HAP-1 (cell line): ENCODE measurements at regions not wholly inside any gene's neighbourhood (a gene's known extent, or its start where the extent isn't known, plus 50 kb on each side); places are given as distances from the start of the nearest gene placed in this dataset.

Source experiments
- DNase-seq, 2 experiments: peaks; one replicate each; pipeline ENCODE4 v3.0.0-alpha.2; 2016 to 2020; ENCODE audit warnings: low spot score in 2 of 2
- H3K27me3 ChIP-seq: fragments of 250-450 bp; sonication (Bioruptor Pico); 2 replicates; pipeline ENCODE4 v1.5.1; 2020; ENCODE audit warnings: low read depth, mild to moderate bottlenecking, moderate library complexity
- H3K36me3 ChIP-seq: fragments of 250-450 bp; sonication (Bioruptor Pico); replicated peaks from 2 replicates; pipeline ENCODE4 v1.5.1; 2020; ENCODE audit warnings: mild to moderate bottlenecking
- H3K4me1 ChIP-seq: fragments of 250-450 bp; sonication (Bioruptor Pico); 2 replicates; pipeline ENCODE4 v1.5.1; 2020; ENCODE audit warnings: mild to moderate bottlenecking
- H3K4me3 ChIP-seq: fragments of 250-450 bp; sonication (Bioruptor Pico); 2 replicates; pipeline ENCODE4 v1.5.1; 2020; ENCODE audit warnings: mild to moderate bottlenecking, moderate library complexity
- H3K9me3 ChIP-seq: fragments of 250-450 bp; sonication (Bioruptor Pico); 2 replicates; pipeline ENCODE4 v1.5.1; 2020; ENCODE audit warnings: mild to moderate bottlenecking, moderate library complexity
- in situ Hi-C: fragments of 300-500 bp; cut with MboI; formaldehyde crosslinking; loops from 3 replicates; pipeline ENCODE4 v1.14.3; 2020; ENCODE audit warnings: low sequenced_read_pairs, inconsistent platforms, mixed read lengths

DNA sequence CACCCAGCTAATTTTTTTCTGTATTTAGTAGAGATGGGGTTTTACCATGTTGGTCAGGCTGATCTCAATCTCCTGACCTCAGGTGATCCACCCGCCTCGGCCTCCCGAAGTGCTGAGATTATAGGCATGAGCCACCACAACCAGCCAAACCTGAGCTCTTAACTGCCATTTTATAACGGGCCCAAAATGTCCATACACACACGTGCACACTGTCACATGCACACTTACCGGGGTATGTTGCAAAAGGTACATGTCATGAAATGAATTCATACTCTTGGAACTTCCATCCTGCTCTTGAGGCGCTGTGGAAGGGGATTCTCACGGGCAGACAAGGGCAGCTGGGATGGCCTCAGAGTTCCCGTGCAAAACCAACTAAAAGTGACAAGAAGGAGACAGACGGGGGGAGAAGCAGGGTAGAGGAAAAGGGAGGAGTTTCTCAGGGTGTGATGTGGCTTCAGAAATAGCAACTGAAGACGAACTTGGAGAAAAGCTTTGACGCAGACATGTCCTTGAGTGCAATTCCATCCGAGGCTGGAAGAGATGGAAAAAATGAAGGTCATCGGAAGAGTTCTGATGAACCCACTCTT is 110.9 kb downstream of the BDH1 start:
- Histone ChIP-seq H3K4me1 (no peaks in the 10 kb centered on the region), H3K4me3 (no peak overlapping the region), H3K9me3 (no peaks in the 10 kb centered on the region), H3K36me3 (no peaks in the 10 kb centered on the region), H3K27me3 (no peaks in the 10 kb centered on the region)
- no peak for DNase-seq
- in situ Hi-C loops = no loop called here

DNA sequence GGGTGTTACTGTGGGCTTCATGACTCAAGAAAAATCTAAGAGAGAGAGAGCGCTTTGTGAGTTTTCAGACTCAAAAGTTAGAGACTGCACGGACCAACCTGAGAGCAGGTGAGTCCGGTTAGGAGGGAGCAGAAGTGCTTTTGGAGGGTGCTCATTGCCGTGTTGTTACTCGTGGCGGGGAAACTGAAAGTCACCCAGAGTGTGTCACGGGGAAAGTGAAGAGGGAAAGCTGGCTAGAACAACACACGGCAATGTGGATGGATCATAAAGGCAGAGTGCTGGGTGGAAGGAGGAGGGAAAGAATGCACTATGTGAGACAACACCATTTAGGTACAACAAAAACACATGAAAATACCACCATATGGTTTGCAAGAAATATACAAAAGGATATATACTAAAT is 112.3 kb downstream of the BDH1 start:
- Histone ChIP-seq H3K27me3 (no peaks in the 10 kb centered on the region), H3K9me3 (no peaks in the 10 kb centered on the region), H3K4me3 (no peak overlapping the region), H3K4me1 (no peaks in the 10 kb centered on the region), H3K36me3 (no peaks in the 10 kb centered on the region)
- DNase-seq = no peak
- in situ Hi-C loops = no loop called here

DNA sequence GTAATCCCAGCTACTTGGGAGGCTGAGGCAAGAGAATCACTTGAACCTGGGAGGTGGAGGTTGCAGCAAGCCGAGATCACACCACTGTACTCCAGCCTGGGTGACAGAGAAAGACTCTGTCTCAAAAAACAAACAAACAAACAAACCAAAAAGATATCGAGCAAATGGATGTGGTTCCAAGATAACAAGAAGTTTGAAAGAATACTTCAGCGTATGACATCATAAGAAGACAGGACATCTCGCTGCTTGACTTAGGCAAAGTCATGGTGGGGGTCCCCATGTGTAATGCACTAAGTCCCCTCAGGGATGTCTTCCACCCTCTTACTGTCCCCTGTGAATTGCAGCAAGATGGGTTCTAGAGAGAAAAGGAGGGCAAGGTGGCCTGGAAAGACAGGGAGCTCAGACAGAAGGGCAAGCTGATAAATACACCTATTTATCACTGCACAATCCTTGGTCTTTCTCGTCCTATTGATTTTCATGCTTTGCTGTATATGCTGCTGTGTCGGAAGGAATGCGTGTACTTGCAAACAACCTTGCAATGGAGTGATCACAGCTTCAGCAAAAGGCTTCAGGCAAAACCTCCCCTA is 115.0 kb downstream of the BDH1 start:
- Histone ChIP-seq H3K27me3 (no peaks in the 10 kb centered on the region), H3K36me3 (no peaks in the 10 kb centered on the region), H3K4me3 (no peak overlapping the region), H3K9me3 (no peaks in the 10 kb centered on the region), H3K4me1 (no peaks in the 10 kb centered on the region)
- DNase-seq = no peak
- in situ Hi-C loops = no loop called here

DNA sequence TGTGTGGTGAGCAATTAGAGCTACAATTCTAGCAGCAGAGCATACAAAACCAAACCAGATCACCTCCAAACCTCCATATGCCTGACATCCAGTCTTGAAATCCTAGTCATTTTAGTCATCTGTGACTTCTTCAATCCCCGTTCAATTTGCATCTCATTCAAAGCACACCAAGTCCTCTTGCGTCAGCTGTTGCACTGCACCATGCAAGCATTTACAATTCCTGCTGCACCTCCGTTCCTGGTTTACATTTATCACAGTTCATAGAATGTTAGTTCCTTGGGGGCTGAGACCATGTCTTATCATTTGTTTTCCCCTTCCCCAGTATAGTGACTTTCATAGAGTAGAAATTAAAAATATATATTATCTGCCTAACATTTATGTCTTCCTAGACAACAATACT is 116.9 kb downstream of the BDH1 start:
- Histone ChIP-seq H3K36me3 (no peaks in the 10 kb centered on the region), H3K4me3 (no peak overlapping the region), H3K4me1 (no peaks in the 10 kb centered on the region), H3K27me3 (peaks cover 8% of the 10 kb centered on the region), H3K9me3 (no peaks in the 10 kb centered on the region)
- in situ Hi-C loops = no loop called here
- DNase-seq = no peak

DNA sequence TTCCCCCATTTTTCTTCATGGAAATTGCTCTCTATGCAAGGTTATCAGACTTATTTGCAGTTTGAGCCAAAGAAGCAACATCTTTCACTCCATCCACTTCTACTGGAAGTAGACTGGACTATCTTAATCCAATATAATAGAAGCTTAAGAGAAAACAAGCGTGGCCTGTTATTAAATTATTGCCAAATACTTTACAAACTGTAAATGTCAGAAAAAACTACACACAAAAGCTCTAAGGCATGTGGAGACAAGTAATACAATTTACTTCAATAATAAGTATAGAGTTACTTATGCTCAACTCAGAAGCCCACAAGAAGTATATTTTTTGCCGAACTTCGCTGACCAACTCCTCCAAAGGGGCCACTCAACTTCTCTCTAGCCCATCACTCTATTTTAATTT is 120.3 kb downstream of the BDH1 start:
- no peaks in the 10 kb centered on the region for H3K4me1 ChIP-seq
- no peaks in the 10 kb centered on the region for H3K36me3 ChIP-seq
- in situ Hi-C loops = no loop called here
- H3K27me3 ChIP-seq = peaks cover 40% of the 10 kb centered on the region
- DNase-seq = no peak
- no peak overlapping the region for H3K4me3 ChIP-seq
- H3K9me3 ChIP-seq = no peaks in the 10 kb centered on the region

DNA sequence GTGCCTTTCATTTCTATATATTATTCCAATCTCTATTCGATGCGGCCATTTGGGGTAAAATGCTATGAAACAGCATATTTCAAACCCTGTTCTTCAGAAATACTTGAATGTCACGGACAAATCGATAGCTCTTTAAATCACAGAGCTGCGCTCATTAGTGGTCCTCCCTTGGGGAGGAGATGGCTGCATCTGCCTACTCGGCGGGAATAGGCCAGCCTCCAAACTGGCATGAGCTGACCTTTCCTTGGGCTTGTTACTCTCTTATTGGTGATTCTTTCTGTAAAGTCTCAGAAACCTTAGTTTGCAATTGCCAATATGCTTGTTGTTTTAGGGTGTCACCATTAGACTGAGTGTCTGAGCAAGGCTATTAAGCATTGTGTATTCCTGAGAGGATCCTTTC is 120.9 kb downstream of the BDH1 start:
- H3K36me3 ChIP-seq = no peaks in the 10 kb centered on the region
- in situ Hi-C loops = no loop called here
- no peak overlapping the region for H3K4me3 ChIP-seq
- DNase-seq = no peak
- H3K4me1 ChIP-seq = no peaks in the 10 kb centered on the region
- peaks cover 41% of the 10 kb centered on the region for H3K27me3 ChIP-seq
- H3K9me3 ChIP-seq = no peaks in the 10 kb centered on the region

DNA sequence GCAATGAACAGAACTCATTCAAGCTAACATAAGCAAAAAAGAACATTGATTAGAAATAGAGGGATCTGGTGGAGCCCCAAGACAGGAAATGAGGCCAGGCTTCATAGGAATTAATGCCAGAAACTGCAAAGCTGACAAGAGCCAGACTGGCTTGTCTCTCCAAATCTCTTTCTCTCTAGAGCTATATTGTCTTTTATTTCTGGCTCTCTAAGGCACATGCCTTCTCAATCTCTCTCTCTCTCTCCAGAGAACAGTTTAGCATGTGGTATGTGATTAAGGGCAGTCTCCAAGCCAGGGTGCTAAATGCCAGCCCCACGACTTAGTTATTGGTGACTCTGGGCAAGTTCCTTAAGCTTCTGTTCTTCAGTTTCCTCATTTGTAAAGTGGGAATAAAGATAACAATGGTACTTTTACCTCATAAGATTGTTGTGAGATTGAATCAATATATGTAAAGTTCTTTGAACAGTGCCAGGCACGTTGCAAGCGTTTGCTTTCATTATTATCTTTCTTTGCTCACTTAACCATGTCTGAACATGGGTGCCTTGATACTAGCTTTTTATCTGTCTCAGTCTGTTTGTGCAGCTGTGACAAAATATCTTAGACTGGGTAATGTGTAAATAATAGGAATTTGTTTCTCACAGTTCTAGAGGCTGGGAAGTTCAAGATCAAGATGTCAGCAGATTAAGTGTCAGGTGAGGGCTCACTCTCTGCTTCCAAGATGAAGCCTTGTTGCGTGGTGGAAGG is 123.2 kb downstream of the BDH1 start:
- in situ Hi-C loops = no loop called here
- no peak for DNase-seq
- Histone ChIP-seq H3K27me3 (peaks cover 44% of the 10 kb centered on the region), H3K4me3 (no peak overlapping the region), H3K36me3 (no peaks in the 10 kb centered on the region), H3K9me3 (no peaks in the 10 kb centered on the region), H3K4me1 (peaks cover 11% of the 10 kb centered on the region)

DNA sequence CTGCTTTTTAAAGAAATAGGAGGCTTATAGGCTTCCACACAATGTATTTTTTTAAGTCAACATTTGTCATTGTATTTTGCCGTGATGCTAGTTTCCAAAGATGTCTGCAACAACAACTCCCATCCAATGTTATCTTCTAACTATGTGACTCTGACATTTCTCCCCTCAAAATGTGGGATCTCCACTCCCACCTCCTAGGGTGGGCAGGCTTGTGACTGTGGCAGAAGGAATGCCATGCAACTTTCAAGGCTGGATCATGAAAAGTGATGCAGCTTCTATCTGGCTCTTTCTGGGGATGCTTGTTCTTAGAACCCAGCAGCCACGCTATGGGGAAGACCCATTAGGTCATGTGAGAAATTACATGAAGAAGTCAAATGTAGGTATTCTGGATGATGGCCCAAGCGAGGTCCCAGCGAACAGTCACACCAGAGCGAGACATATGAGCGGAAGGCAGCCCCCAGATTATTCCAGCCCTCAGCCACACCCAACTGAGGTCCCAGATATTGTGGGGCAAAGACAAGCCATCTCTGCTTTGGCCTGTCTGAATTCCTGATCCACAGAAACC is 124.3 kb downstream of the BDH1 start:
- Histone ChIP-seq H3K36me3 (no peaks in the 10 kb centered on the region), H3K9me3 (no peaks in the 10 kb centered on the region), H3K4me3 (no peak overlapping the region), H3K27me3 (peaks cover 47% of the 10 kb centered on the region), H3K4me1 (peaks cover 11% of the 10 kb centered on the region)
- no peak for DNase-seq
- in situ Hi-C loops = no loop called here

DNA sequence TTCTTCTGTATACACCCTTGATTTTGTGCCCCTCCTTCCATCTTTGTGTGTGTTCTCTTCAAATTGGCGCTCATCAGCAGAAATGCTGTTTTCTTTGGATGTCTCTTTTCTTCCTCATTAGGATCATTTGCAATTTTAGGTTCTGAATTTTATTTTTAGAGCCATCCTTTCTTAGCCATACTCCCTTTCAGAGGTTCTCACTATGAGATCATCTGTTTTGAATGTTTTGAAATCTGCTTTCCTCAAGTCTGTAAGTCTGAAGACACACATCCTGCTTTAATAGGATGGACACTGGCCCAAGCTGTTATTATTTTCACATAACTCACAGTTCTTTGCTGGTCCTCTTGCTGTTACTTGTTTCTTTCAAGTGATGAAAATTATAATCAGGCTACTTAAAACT is 124.8 kb downstream of the BDH1 start:
- Histone ChIP-seq H3K4me1 (peaks cover 11% of the 10 kb centered on the region), H3K9me3 (no peaks in the 10 kb centered on the region), H3K27me3 (peaks cover 47% of the 10 kb centered on the region), H3K4me3 (no peak overlapping the region), H3K36me3 (no peaks in the 10 kb centered on the region)
- no peak for DNase-seq
- in situ Hi-C loops = no loop called here

DNA sequence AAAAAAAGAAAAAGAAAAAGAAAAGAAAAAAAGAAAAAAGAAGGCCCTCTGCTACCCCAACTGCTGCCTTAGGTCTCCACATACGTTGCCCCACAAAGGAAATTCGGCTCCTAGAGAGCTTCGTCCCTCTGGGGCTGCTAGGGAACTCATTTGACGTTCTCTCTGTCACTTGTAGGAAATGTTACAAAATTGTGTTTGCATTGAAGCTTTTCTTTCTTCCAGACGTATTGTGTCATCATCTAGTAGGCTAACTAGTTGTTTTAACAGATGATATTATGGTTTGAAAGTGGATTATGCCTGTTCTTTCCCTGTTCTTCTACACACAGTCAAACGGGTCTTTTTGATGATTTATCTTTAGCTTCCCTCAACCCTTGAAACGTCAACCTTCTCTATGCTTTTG is 125.3 kb downstream of the BDH1 start:
- Histone ChIP-seq H3K36me3 (no peaks in the 10 kb centered on the region), H3K27me3 (peaks cover 46% of the 10 kb centered on the region), H3K4me3 (no peak overlapping the region), H3K4me1 (peaks cover 11% of the 10 kb centered on the region), H3K9me3 (no peaks in the 10 kb centered on the region)
- in situ Hi-C loops = no loop called here
- no peak for DNase-seq

DNA sequence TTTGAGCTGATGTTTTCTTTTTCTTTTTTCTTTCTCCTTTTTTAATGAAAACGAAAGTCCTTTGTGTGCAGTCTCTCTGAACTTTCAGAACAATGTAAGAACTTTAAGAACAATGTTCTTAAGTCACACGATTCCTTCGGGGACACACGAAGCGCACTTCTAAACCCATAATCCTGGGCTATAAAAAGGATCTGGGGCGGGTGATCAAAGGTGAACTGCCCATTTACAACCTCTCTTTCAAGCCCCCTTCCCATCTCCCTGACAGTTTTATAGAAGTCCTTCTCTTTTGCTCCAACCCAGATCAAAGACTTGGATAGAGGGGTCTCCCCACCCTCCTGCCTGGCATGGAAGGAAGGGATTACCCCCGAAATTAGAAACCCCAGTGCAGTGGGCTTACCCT is 126.8 kb downstream of the BDH1 start:
- in situ Hi-C loops = no loop called here

DNA sequence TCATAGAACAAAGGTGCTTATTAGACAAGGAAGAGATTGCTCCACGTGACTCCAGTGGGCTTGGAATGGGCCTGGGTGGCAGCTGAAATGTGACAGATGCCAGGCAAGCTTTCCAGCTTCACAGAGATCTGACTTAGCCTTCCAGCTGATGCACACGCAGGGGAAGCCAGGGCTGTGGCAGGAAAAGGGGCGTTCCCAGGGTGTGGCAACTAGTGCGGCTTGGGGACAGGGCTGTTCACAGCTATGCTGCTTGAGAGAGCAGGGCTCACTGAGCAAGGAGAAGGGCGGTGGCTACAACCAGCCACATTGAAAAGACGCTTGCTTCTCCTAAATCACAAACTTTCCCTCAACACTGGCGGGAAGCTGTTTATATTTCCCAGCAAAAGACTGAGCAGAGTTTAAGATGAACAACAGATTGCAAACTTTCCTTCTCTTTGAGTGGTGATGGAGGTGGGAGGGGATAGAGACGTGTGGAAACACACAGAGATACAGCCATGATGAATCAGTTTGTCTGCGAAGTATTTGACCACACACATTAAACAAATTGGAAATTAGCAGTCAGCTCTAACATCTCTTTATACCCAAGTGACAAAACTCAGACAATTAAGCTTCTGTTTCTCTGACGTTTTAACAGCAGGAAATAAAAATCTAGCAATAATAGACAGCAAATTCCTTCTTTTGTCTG is 127.5 kb downstream of the BDH1 start:
- peaks cover 35% of the 10 kb centered on the region for H3K27me3 ChIP-seq
- in situ Hi-C loops = no loop called here
- peak; percentile 25 to 75 for DNase-seq
- peaks cover 11% of the 10 kb centered on the region for H3K4me1 ChIP-seq
- no peaks in the 10 kb centered on the region for H3K9me3 ChIP-seq
- no peaks in the 10 kb centered on the region for H3K36me3 ChIP-seq
- no peak overlapping the region for H3K4me3 ChIP-seq

More for the DNA sequence above, 126.8 kb downstream of the BDH1 start:
- Histone ChIP-seq H3K4me3 (no peak overlapping the region), H3K9me3 (no peaks in the 10 kb centered on the region), H3K27me3 (peaks cover 39% of the 10 kb centered on the region), H3K4me1 (peaks cover 11% of the 10 kb centered on the region), H3K36me3 (no peaks in the 10 kb centered on the region)
- peak; percentile 56 to 73 for DNase-seq

DNA sequence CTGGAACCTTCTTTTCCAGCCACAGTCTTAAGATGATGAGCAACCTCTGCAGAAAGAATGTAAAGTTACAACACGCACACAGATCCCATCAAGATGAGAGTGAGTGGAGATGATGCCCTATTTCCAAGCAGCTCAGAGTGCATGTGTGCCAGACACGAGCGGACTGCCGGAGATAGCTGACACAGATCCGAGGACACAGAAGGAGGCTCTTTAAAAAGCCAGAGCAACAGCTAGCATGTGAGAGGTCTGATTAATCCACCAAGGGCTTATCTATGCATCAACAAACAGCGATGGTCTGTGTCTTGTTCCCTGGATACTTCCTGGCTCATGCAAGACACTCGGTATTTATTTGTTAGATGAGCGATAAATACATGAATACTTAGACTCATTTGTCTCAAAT is 128.6 kb upstream of the DLG1 start:
- Histone ChIP-seq H3K4me1 (peaks cover 11% of the 10 kb centered on the region), H3K4me3 (no peak overlapping the region), H3K9me3 (no peaks in the 10 kb centered on the region), H3K36me3 (no peaks in the 10 kb centered on the region), H3K27me3 (peaks cover 23% of the 10 kb centered on the region)
- no peak for DNase-seq
- in situ Hi-C loops = no loop called here

DNA sequence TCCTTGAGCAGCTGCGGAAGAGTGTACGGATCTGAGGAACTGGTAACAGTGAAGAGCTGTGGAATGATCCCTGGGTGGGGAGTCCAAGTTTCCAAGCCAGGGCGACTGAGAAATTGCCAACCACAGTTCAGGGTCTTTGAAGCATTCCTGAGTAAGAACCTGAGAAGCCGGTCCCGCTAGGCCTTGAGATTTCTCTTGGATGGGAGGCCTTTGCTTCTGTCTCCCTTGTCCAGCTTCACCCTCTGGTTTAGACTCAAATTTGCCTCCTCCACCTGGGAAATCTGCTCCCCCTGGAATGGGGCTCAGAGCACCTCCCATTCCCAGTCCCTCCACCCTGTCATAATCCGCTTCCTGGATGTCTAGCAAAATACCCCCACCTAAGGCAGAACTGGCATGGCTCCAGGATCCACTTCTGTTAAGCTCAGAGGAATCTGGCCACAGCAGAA is 127.7 kb upstream of the DLG1 start:
- Histone ChIP-seq H3K27me3 (peaks cover 14% of the 10 kb centered on the region), H3K9me3 (no peaks in the 10 kb centered on the region), H3K4me1 (peaks cover 11% of the 10 kb centered on the region), H3K36me3 (no peaks in the 10 kb centered on the region), H3K4me3 (no peak overlapping the region)
- peak in 1 of 2 experiments; percentile 47 for DNase-seq
- in situ Hi-C loops = no loop called here
